ENCODE measurements at regions not wholly inside any gene's neighbourhood (a gene's known extent, or its start where the extent isn't known, plus 50 kb on each side); places are given as distances from the start of the nearest gene placed in this dataset.

DNA sequence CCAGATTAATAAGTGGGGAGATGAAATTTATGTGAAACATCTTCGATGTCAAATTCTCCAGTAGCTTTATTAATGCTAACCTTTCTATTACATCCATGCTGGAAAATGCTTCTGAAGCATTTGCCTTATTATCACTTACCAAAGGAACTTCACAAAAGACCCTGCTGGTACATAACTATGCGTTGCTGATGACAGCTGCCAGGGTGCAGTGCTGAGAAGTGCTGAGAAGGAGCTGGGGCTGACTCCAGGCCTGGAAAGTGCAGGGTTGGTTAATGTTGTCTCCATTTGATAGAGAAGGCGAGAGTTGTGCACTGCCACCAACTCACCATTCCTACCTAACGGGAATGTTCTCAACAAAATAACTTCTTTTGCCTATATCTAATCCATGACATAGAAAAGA is 736.0 kb upstream of the NR2F2 start:
- Histone ChIP-seq H3K27ac (ENCODE audit: low read length) (no peak overlapping the region), H3K9ac (ENCODE audit: low read length) (no peak overlapping the region), H3K36me3 (replicated peaks; ENCODE audit: low read depth, low read length) (no peaks in the 10 kb centered on the region), H3K9me3 (ENCODE audit: insufficient read depth, low read length) (no peaks in the 10 kb centered on the region), H3K79me2 (ENCODE audit: low read length) (no peaks in the 10 kb centered on the region), H2AFZ (ENCODE audit: low read depth, low read length) (no peak overlapping the region), H3K4me2 (ENCODE audit: low read length) (no peak overlapping the region), H3K27me3 (ENCODE audit: low read depth, low read length) (no peaks in the 10 kb centered on the region), H4K20me1 (ENCODE audit: insufficient read depth, low read length) (no peaks in the 10 kb centered on the region), H3K4me1 (ENCODE audit: low read length) (no peaks in the 10 kb centered on the region), H3K4me3 (ENCODE audit: low read length) (no peak overlapping the region)
- no peak for TF ChIP-seq EZH2phosphoT487 (IDR thresholded peaks at IDR 0.05; ENCODE audit: low read depth)
- TF ChIP-seq, protein P1, sequence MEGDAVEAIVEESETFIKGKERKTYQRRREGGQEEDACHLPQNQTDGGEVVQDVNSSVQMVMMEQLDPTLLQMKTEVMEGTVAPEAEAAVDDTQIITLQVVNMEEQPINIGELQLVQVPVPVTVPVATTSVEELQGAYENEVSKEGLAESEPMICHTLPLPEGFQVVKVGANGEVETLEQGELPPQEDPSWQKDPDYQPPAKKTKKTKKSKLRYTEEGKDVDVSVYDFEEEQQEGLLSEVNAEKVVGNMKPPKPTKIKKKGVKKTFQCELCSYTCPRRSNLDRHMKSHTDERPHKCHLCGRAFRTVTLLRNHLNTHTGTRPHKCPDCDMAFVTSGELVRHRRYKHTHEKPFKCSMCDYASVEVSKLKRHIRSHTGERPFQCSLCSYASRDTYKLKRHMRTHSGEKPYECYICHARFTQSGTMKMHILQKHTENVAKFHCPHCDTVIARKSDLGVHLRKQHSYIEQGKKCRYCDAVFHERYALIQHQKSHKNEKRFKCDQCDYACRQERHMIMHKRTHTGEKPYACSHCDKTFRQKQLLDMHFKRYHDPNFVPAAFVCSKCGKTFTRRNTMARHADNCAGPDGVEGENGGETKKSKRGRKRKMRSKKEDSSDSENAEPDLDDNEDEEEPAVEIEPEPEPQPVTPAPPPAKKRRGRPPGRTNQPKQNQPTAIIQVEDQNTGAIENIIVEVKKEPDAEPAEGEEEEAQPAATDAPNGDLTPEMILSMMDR (IDR thresholded peaks at IDR 0.05; ENCODE audit: low read depth, low read length) = no peak

DNA sequence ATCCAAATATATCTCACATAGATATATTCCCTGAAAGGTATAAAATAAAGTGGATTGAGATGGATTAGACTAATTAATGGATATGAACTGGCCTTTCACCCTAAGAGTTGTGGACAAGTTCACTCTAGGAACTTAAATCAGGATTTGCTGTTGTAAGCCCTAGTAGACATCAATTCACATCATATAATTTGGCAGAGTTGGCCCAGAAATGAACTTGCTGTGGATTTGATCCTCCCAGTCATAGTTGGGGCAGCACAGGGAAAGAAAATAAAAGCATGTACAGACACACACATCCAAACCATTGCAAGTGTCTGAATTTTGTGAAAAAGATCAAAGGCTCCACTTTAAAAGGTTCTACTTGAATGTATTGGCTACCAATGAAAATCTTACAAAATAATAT is 734.7 kb upstream of the NR2F2 start:
- Histone ChIP-seq H3K27me3 (ENCODE audit: low read depth, low read length) (no peaks in the 10 kb centered on the region), H3K79me2 (ENCODE audit: low read length) (no peaks in the 10 kb centered on the region), H3K27ac (ENCODE audit: low read length) (no peak overlapping the region), H3K9me3 (ENCODE audit: insufficient read depth, low read length) (no peaks in the 10 kb centered on the region), H3K9ac (ENCODE audit: low read length) (no peak overlapping the region), H2AFZ (ENCODE audit: low read depth, low read length) (no peak overlapping the region), H3K4me2 (ENCODE audit: low read length) (no peak overlapping the region), H3K4me1 (ENCODE audit: low read length) (no peaks in the 10 kb centered on the region), H4K20me1 (ENCODE audit: insufficient read depth, low read length) (no peaks in the 10 kb centered on the region), H3K36me3 (replicated peaks; ENCODE audit: low read depth, low read length) (no peaks in the 10 kb centered on the region), H3K4me3 (ENCODE audit: low read length) (no peak overlapping the region)
- TF ChIP-seq, protein P1 (IDR thresholded peaks at IDR 0.05; ENCODE audit: low read depth, low read length) = no peak
- no peak for TF ChIP-seq EZH2phosphoT487 (IDR thresholded peaks at IDR 0.05; ENCODE audit: low read depth)

DNA sequence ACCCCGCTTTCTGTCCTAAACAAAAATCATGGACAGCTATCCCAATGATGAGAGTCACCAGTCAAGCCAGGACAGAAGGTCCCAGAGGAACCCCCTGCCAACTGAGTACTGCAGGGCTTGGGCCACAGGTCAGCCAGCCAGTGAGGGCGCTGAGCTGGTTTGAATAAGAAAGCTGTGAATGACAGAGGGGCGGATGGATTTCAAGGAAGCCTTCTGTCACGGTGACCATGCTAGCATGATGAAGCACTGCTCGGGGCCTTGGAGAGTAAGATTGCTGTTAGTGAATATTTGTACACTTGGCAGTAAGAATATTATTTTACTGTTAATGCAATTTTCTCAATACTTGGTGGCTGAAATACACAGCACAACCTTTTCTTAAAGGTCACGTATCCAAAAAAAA is 734.0 kb upstream of the NR2F2 start:
- H3K9me3 ChIP-seq (ENCODE audit: insufficient read depth, low read length) = no peaks in the 10 kb centered on the region
- no peaks in the 10 kb centered on the region for H3K79me2 ChIP-seq (ENCODE audit: low read length)
- H2AFZ ChIP-seq (ENCODE audit: low read depth, low read length) = no peak overlapping the region
- H3K27me3 ChIP-seq (ENCODE audit: low read depth, low read length) = no peaks in the 10 kb centered on the region
- no peak overlapping the region for H3K4me2 ChIP-seq (ENCODE audit: low read length)
- no peaks in the 10 kb centered on the region for H3K4me1 ChIP-seq (ENCODE audit: low read length)
- no peak for TF ChIP-seq EZH2phosphoT487 (IDR thresholded peaks at IDR 0.05; ENCODE audit: low read depth)
- TF ChIP-seq, protein P1 (IDR thresholded peaks at IDR 0.05; ENCODE audit: low read depth, low read length) = no peak
- no peak overlapping the region for H3K4me3 ChIP-seq (ENCODE audit: low read length)
- no peak overlapping the region for H3K27ac ChIP-seq (ENCODE audit: low read length)
- no peaks in the 10 kb centered on the region for H4K20me1 ChIP-seq (ENCODE audit: insufficient read depth, low read length)
- H3K36me3 ChIP-seq (replicated peaks; ENCODE audit: low read depth, low read length) = no peaks in the 10 kb centered on the region
- H3K9ac ChIP-seq (ENCODE audit: low read length) = no peak overlapping the region

DNA sequence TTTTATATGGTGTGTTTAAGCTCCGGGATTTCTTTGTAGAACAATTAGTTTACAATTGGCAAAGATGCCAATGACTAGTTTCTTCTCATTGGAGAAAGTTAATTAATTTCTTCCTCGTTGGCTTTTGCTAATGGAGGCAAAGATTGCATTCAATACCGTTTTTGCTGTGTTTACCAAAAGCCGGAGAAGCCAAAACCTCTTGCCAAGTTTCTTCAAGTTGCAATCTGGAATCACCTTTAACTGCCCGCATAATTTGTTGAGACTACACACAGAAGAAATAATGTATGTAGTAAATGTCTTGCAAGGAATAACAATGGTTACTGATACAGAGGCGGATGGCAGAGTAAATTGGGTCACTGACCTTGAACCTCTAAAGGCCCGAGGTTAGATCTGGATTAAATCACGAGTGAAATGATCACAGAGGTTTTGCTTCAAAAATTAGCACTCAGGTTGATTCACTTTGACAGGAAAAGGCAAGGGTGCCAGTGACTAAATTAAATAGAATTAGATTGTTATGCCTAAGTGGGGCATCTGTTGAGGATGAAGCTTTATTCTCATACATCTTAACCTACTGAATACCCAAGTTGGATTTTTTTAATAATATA is 732.1 kb upstream of the NR2F2 start:
- Histone ChIP-seq H3K9ac (ENCODE audit: low read length) (no peak overlapping the region), H2AFZ (ENCODE audit: low read depth, low read length) (no peak overlapping the region), H3K4me3 (ENCODE audit: low read length) (no peak overlapping the region), H3K27ac (ENCODE audit: low read length) (no peak overlapping the region), H3K36me3 (replicated peaks; ENCODE audit: low read depth, low read length) (no peaks in the 10 kb centered on the region), H3K4me1 (ENCODE audit: low read length) (no peaks in the 10 kb centered on the region), H3K9me3 (ENCODE audit: insufficient read depth, low read length) (no peaks in the 10 kb centered on the region), H3K4me2 (ENCODE audit: low read length) (no peak overlapping the region), H3K27me3 (ENCODE audit: low read depth, low read length) (no peaks in the 10 kb centered on the region), H3K79me2 (ENCODE audit: low read length) (no peaks in the 10 kb centered on the region), H4K20me1 (ENCODE audit: insufficient read depth, low read length) (no peaks in the 10 kb centered on the region)
- TF ChIP-seq, protein P1 (IDR thresholded peaks at IDR 0.05; ENCODE audit: low read depth, low read length) = no peak
- no peak for TF ChIP-seq EZH2phosphoT487 (IDR thresholded peaks at IDR 0.05; ENCODE audit: low read depth)

All from OCI-LY3 (cell line).